BLaER1 (cell line): ENCODE measurements at regions not wholly inside any gene's neighbourhood (a gene's known extent, or its start where the extent isn't known, plus 50 kb on each side); places are given as distances from the start of the nearest gene placed in this dataset.

Experiments used
- H3K27ac ChIP-seq: shearing (Covaris generic); formaldehyde crosslinking; 2 replicates; pipeline ENCODE4 v1.8.1; 2022
- H3K27me3 ChIP-seq: shearing (Covaris generic); formaldehyde crosslinking; 2 replicates; pipeline ENCODE4 v1.8.1; 2022
- H3K36me3 ChIP-seq: shearing (Covaris generic); formaldehyde crosslinking; 2 replicates; pipeline ENCODE4 v1.8.1; 2022
- H3K4me1 ChIP-seq: shearing (Covaris generic); formaldehyde crosslinking; 2 replicates; pipeline ENCODE4 v1.8.1; 2022
- H3K4me2 ChIP-seq: shearing (Covaris generic); formaldehyde crosslinking; 2 replicates; pipeline ENCODE4 v1.8.1; 2022
- H3K4me3 ChIP-seq: shearing (Covaris generic); formaldehyde crosslinking; 2 replicates; pipeline ENCODE4 v1.8.1; 2022
- H3K9ac ChIP-seq: shearing (Covaris generic); formaldehyde crosslinking; 2 replicates; pipeline ENCODE4 v1.8.1; 2022
- H3K9me3 ChIP-seq: shearing (Covaris generic); formaldehyde crosslinking; 2 replicates; pipeline ENCODE4 v1.8.1; 2022
- H4K20me1 ChIP-seq: shearing (Covaris generic); formaldehyde crosslinking; 2 replicates; pipeline ENCODE4 v1.8.1; 2022
- Cebpa-rat ChIP-seq: shearing (Covaris generic); IDR thresholded peaks from 2 replicates; pipeline ENCODE4 v1.8.1; 2022

GRCh38 chr3:29144361-29144760, 136.5 kb upstream of the RBMS3 start:
- no peak overlapping the region for H3K4me3 ChIP-seq
- H3K4me1 ChIP-seq, result peaks cover 23% of the 10 kb centered on the region
- no peaks in the 10 kb centered on the region for H4K20me1 ChIP-seq
- H3K36me3 ChIP-seq, result no peaks in the 10 kb centered on the region
- no peak for TF ChIP-seq Cebpa-rat
- no peaks in the 10 kb centered on the region for H3K9me3 ChIP-seq
- no peak overlapping the region for H3K9ac ChIP-seq
- H3K4me2 ChIP-seq, result no peak overlapping the region
- no peaks in the 10 kb centered on the region for H3K27me3 ChIP-seq
- H3K27ac ChIP-seq, result no peak overlapping the region

DNA sequence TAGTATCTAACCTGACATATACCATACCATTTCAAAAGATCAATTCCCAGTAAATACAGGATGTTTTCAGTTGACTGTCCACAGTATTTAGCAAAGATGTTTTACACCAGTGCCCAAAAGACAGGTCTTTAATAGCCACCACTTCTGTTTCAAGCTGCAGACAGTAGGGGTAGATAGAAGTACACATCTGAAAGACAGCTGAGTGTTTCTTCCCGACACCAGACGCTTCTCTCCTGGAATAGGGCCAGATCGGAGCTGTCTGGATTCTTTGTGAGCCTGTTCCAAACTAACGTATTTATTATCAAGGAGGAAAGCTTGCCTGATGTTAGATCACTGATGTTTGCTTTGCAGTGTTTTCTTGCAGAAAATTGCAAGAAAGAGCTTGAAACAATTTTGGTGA, 136.1 kb upstream of the RBMS3 start:
- no peaks in the 10 kb centered on the region for H3K27me3 ChIP-seq
- no peak overlapping the region for H3K9ac ChIP-seq
- no peak overlapping the region for H3K27ac ChIP-seq
- H3K4me2 ChIP-seq, result no peak overlapping the region
- H4K20me1 ChIP-seq, result no peaks in the 10 kb centered on the region
- TF ChIP-seq Cebpa-rat, result no peak
- H3K4me1 ChIP-seq, result peaks cover 21% of the 10 kb centered on the region
- no peaks in the 10 kb centered on the region for H3K36me3 ChIP-seq
- H3K9me3 ChIP-seq, result no peaks in the 10 kb centered on the region
- H3K4me3 ChIP-seq, result no peak overlapping the region

GRCh38 chr3:29145360-29145759, 135.5 kb upstream of the RBMS3 start:
- H3K27ac ChIP-seq, result no peak overlapping the region
- H3K9ac ChIP-seq, result no peak overlapping the region
- no peaks in the 10 kb centered on the region for H3K27me3 ChIP-seq
- no peak for TF ChIP-seq Cebpa-rat
- H3K4me3 ChIP-seq, result no peak overlapping the region
- H3K4me2 ChIP-seq, result no peak overlapping the region
- no peaks in the 10 kb centered on the region for H3K9me3 ChIP-seq
- no peaks in the 10 kb centered on the region for H4K20me1 ChIP-seq
- no peaks in the 10 kb centered on the region for H3K36me3 ChIP-seq
- H3K4me1 ChIP-seq, result peaks cover 15% of the 10 kb centered on the region

DNA sequence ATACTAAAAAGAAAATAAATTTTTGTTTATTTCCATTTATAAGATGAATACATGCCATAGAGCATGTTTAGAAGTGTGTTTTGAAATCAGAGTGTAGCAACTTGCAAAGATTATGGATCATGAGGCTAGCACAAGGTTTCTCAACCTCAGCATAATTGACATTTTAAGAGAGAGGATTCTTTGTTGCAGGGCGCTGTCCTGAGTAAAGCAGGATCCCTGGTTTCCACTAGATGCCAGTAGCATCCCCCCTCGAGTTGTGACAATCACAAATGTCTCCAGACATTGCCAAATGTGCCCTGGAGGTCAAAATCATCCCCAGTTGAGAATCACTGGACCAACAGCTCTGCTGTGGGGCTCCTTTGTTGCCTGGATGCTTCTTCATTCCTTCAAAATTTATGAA, 128.5 kb upstream of the RBMS3 start:
- Histone ChIP-seq H3K4me1 (peaks cover 15% of the 10 kb centered on the region), H3K4me2 (no peak overlapping the region), H3K27ac (no peak overlapping the region), H3K9me3 (no peaks in the 10 kb centered on the region), H4K20me1 (no peaks in the 10 kb centered on the region), H3K4me3 (no peak overlapping the region), H3K36me3 (no peaks in the 10 kb centered on the region), H3K27me3 (no peaks in the 10 kb centered on the region), H3K9ac (no peak overlapping the region)
- no peak for TF ChIP-seq Cebpa-rat

DNA sequence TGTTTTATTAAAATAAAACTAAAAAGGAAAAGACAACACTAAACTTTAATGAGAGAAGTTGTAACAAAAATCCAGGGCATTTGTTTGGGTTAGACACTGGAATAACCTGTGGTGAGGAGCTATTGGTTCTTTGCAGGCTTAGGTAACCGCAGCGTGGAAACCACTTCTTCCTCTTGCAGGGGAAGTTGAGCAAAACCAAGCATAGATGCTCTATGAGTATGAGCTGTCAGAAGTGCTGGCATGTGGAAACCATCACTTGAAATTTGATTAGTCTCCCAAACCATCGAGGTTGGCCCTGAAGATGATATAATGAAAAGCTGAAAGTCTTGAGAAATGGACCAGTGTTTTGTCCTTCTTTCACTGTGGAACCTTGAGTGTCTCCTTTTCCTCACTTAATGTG, 127.1 kb upstream of the RBMS3 start:
- Histone ChIP-seq H3K27ac (no peak overlapping the region), H3K4me3 (no peak overlapping the region), H3K9me3 (no peaks in the 10 kb centered on the region), H3K36me3 (no peaks in the 10 kb centered on the region), H3K9ac (no peak overlapping the region), H3K4me2 (peak overlapping the region; percentile 57), H3K4me1 (peaks cover 15% of the 10 kb centered on the region), H3K27me3 (no peaks in the 10 kb centered on the region), H4K20me1 (no peaks in the 10 kb centered on the region)
- 0 out of 2 replicates have a peak, but pooled peaks have one; percentile 47 for TF ChIP-seq Cebpa-rat

- Histone ChIP-seq H3K27me3 (no peaks in the 10 kb centered on the region), H3K36me3 (no peaks in the 10 kb centered on the region), H3K27ac (no peak overlapping the region), H3K9ac (no peak overlapping the region), H3K4me2 (no peak overlapping the region), H3K9me3 (no peaks in the 10 kb centered on the region), H3K4me3 (no peak overlapping the region), H4K20me1 (no peaks in the 10 kb centered on the region), H3K4me1 (peaks cover 15% of the 10 kb centered on the region)
- TF ChIP-seq Cebpa-rat, result no peak
Observed at GRCh38 chr3:29156086-29156715, 124.7 kb upstream of the RBMS3 start.

GRCh38 chr3:29164825-29165224, 116.0 kb upstream of the RBMS3 start:
- Histone ChIP-seq H3K27me3 (no peaks in the 10 kb centered on the region), H3K36me3 (no peaks in the 10 kb centered on the region), H3K4me1 (0 out of 2 replicates have a peak, but pooled peaks cover 2% of the 10 kb centered on the region), H3K9me3 (no peaks in the 10 kb centered on the region), H3K4me3 (no peak overlapping the region), H4K20me1 (no peaks in the 10 kb centered on the region), H3K27ac (no peak overlapping the region), H3K4me2 (no peak overlapping the region), H3K9ac (no peak overlapping the region)
- TF ChIP-seq Cebpa-rat, result no peak

DNA sequence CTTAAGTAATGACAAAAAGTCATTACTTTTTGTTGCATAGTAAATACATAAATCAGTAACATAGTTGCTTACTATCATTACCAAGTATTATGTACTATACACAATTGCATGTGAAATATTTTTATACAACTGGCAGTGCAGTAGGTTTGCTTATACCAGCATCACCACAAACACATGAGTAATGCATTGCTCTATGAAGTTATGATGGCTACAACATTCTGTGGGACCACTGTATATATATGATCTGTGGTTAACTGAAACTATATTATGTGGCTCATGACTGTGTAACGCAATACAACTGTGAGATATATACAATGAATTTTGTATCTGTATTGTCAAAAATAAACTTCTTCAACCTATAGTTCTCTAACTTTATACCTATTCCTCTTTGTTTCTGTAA, 113.7 kb upstream of the RBMS3 start:
- Histone ChIP-seq H4K20me1 (no peaks in the 10 kb centered on the region), H3K4me2 (no peak overlapping the region), H3K27me3 (no peaks in the 10 kb centered on the region), H3K4me3 (no peak overlapping the region), H3K9me3 (no peaks in the 10 kb centered on the region), H3K36me3 (no peaks in the 10 kb centered on the region), H3K4me1 (peaks cover 18% of the 10 kb centered on the region), H3K9ac (no peak overlapping the region), H3K27ac (no peak overlapping the region)
- no peak for TF ChIP-seq Cebpa-rat

GRCh38 chr3:29168081-29168480, 112.8 kb upstream of the RBMS3 start:
- Histone ChIP-seq H3K4me2 (no peak overlapping the region), H3K4me1 (peaks cover 18% of the 10 kb centered on the region), H3K36me3 (no peaks in the 10 kb centered on the region), H3K9me3 (no peaks in the 10 kb centered on the region), H4K20me1 (no peaks in the 10 kb centered on the region), H3K27ac (no peak overlapping the region), H3K4me3 (no peak overlapping the region), H3K9ac (no peak overlapping the region), H3K27me3 (no peaks in the 10 kb centered on the region)
- no peak for TF ChIP-seq Cebpa-rat

DNA sequence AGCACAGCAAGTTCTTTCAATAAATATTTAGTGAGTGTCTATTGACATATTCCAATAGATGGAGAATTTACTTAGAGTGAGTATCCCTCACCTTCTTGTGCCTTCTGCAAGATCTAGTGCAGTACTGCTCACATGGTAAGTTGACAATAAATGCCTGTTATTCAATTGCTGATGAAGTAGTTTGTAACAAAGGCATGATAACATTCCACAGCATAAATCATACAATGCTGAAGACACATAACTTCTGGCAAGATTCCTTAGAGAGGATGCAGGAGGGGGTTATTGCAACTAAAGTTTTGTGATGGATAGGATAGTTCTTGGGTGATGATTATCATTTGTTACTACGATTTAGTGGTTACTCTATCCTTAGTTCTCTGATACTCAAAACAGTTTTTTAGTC, 112.2 kb upstream of the RBMS3 start:
- Histone ChIP-seq H3K9ac (no peak overlapping the region), H3K36me3 (no peaks in the 10 kb centered on the region), H3K4me1 (peaks cover 18% of the 10 kb centered on the region), H3K4me2 (no peak overlapping the region), H3K27ac (no peak overlapping the region), H3K4me3 (no peak overlapping the region), H4K20me1 (no peaks in the 10 kb centered on the region), H3K9me3 (no peaks in the 10 kb centered on the region), H3K27me3 (no peaks in the 10 kb centered on the region)
- no peak for TF ChIP-seq Cebpa-rat

DNA sequence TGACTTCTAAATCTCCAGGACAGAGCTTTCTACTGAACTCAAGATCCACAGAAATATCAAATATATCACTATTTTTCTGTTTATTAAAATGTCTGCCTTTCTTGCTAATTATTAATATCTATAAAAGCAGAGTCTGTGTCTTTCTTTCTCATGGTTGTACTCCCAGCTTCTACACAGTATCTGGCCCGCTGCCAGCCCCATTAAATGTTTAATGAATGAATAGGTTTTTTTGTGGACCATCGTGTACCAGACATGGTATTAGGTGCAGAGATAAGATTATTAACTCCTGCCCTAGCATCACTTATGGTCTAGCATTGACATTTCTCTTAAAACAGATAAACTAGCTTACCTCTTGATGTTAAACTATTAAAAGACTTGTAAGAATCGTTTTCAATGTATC, 111.4 kb upstream of the RBMS3 start:
- Histone ChIP-seq H3K4me1 (peaks cover 18% of the 10 kb centered on the region), H3K36me3 (no peaks in the 10 kb centered on the region), H3K9ac (no peak overlapping the region), H4K20me1 (no peaks in the 10 kb centered on the region), H3K9me3 (no peaks in the 10 kb centered on the region), H3K4me2 (no peak overlapping the region), H3K27me3 (no peaks in the 10 kb centered on the region), H3K4me3 (no peak overlapping the region), H3K27ac (no peak overlapping the region)
- no peak for TF ChIP-seq Cebpa-rat
